VCaP (cell line): ENCODE measurements at regions not wholly inside any gene's neighbourhood (a gene's known extent, or its start where the extent isn't known, plus 50 kb on each side); places are given as distances from the start of the nearest gene placed in this dataset.

Experiments used
- H3K27ac ChIP-seq: fragments of 450-650 bp; 2 replicates; pipeline ENCODE4 v1.5.1; 2017
- TF ChIP-seq, protein P1 (sequence below): fragments of 450-650 bp; conservative IDR thresholded peaks from 2 replicates; pipeline ENCODE4 v1.5.1; 2017; ENCODE audit warnings: mild to moderate bottlenecking, moderate library complexity

DNA sequence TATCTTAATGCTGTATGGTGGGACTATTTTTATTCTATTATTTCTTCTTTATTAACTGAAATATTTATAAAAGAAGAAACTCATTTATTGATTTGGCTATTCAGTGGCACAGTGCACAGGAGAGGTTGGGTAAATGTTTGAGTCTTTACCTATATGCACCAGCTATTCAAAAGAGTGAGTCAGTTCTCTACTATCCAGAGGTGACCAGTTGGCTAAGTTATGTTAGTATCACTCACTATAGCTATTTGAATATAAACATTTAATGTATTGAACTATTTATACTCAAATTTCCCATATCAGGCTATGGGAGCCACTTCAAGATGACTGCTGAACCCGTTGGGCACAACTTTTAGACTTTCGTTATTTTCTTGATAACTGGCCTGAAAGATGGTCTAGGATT, 106.1 kb upstream of the VEGFC start:
- H3K27ac ChIP-seq: no peak overlapping the region
- TF ChIP-seq, protein P1, sequence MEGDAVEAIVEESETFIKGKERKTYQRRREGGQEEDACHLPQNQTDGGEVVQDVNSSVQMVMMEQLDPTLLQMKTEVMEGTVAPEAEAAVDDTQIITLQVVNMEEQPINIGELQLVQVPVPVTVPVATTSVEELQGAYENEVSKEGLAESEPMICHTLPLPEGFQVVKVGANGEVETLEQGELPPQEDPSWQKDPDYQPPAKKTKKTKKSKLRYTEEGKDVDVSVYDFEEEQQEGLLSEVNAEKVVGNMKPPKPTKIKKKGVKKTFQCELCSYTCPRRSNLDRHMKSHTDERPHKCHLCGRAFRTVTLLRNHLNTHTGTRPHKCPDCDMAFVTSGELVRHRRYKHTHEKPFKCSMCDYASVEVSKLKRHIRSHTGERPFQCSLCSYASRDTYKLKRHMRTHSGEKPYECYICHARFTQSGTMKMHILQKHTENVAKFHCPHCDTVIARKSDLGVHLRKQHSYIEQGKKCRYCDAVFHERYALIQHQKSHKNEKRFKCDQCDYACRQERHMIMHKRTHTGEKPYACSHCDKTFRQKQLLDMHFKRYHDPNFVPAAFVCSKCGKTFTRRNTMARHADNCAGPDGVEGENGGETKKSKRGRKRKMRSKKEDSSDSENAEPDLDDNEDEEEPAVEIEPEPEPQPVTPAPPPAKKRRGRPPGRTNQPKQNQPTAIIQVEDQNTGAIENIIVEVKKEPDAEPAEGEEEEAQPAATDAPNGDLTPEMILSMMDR: no peak

- no peak overlapping the region for H3K27ac ChIP-seq
- TF ChIP-seq, protein P1: no peak
Observed at GRCh38 chr4:176902710-176903323, 110.1 kb upstream of the VEGFC start.

GRCh38 chr4:176906709-176907108, 114.0 kb upstream of the VEGFC start:
- no peak overlapping the region for H3K27ac ChIP-seq
- TF ChIP-seq, protein P1: no peak

GRCh38 chr4:176910646-176911045, 117.9 kb upstream of the VEGFC start:
- TF ChIP-seq, protein P1: no peak

DNA sequence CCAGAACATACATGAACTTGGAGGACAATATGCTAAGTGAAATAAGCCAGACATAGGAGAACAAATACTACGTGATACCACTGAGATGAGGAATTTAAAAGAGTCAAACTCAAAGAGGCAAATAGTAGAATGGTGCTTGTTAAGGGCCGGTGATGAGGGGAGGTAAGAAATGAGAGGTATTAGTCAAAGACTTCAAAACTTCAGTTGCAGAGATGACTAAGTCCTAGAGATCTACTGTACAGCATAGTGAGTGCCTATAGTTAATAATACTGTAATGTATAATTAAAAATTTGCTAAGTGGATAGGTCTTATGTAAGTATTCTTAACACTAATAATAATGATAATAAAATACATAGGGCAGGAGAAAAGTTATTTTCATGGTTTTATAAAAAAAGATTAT, 126.9 kb upstream of the VEGFC start:
- TF ChIP-seq, protein P1: no peak
- no peak overlapping the region for H3K27ac ChIP-seq

More at GRCh38 chr4:176910646-176911045, 117.9 kb upstream of the VEGFC start:
- no peak overlapping the region for H3K27ac ChIP-seq

GRCh38 chr4:176920694-176921093, 128.0 kb upstream of the VEGFC start:
- H3K27ac ChIP-seq: no peak overlapping the region
- TF ChIP-seq, protein P1: no peak

DNA sequence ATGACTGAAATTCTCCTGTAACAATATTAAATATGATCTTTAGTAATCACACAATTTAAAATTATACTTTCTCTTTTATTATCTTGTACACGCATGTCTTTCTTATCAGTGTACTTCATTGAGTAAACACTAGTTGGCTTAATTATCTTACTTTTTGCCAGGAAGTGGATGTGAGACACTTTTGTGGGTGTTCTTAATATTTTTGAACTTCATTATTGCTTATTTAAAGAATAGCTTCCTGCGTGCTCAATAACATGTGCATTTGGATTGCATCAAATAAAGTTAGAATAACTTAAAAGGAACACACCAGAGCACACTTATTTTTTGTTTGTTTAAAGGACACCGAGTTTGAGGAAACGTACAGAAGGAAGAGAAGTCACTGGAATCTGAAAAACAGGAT, 128.5 kb upstream of the VEGFC start:
- no peak overlapping the region for H3K27ac ChIP-seq
- TF ChIP-seq, protein P1: no peak
